Activated naive CD4-positive, alpha-beta T cell treated with anti-CD3 and anti-CD28 coated beads, Interleukin-2, amount 50 U/mL, for 24 hours (primary cell): ENCODE measurements at regions not wholly inside any gene's neighbourhood (a gene's known extent, or its start where the extent isn't known, plus 50 kb on each side); places are given as distances from the start of the nearest gene placed in this dataset.
"Not testable (repeated sequence)": the region's sequence is repeated elsewhere in the genome, so short reads cannot be mapped to it uniquely, and the experiment has no call there.

Source experiments
- H3K27ac Mint-ChIP-seq: one replicate; pipeline ENCODE4 v1.8.0; 2021; ENCODE audit warnings: mild to moderate bottlenecking, mixed read lengths
- H3K27me3 Mint-ChIP-seq: one replicate; pipeline ENCODE4 v1.8.0; 2021; ENCODE audit warnings: mixed read lengths
- H3K36me3 Mint-ChIP-seq: one replicate; pipeline ENCODE4 v1.8.0; 2021; ENCODE audit warnings: mixed read lengths
- H3K4me1 Mint-ChIP-seq: one replicate; pipeline ENCODE4 v1.8.0; 2021; ENCODE audit warnings: mixed read lengths
- H3K4me3 Mint-ChIP-seq: one replicate; pipeline ENCODE4 v1.8.0; 2021; ENCODE audit warnings: mild to moderate bottlenecking, mixed read lengths
- H3K9me3 Mint-ChIP-seq: one replicate; pipeline ENCODE4 v1.8.0; 2021; ENCODE audit warnings: mixed read lengths

- H3K27ac Mint-ChIP-seq, result peak overlapping the region; percentile 25
These were observed 490.4 kb upstream of the ZFP42 start for GRCh38 chr4:187504974-187505797.

DNA sequence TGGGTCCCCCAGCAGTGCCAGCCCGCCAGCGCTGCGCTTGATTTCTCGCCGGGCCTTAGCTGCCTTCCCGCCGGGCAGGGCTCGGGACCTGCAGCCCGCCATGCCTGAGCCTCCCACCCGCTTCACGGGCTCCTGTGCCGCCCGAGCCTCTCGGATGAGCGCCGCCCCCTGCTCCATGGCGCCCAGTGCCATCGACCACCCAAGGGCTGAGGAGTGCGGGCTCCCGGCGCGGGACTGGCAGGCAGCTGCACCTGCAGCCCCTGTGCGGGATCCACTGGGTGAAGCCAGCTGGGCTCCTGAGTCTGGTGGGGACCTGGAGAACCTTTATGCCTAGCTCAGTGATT is 489.8 kb upstream of the ZFP42 start:
- not testable (repeated sequence) for H3K36me3 Mint-ChIP-seq, H3K4me1 Mint-ChIP-seq, H3K27ac Mint-ChIP-seq, H3K27me3 Mint-ChIP-seq, H3K4me3 Mint-ChIP-seq
- H3K9me3 Mint-ChIP-seq, result peaks cover 27% of the 10 kb centered on the region

More at GRCh38 chr4:187504974-187505797, 490.4 kb upstream of the ZFP42 start:
- Mint-ChIP-seq H3K36me3 (no peaks in the 10 kb centered on the region), H3K9me3 (peaks cover 27% of the 10 kb centered on the region), H3K4me3 (peak overlapping the region; percentile 61), H3K27me3 (no peaks in the 10 kb centered on the region), H3K4me1 (no peaks in the 10 kb centered on the region)

- H3K27ac Mint-ChIP-seq, result no peak overlapping the region
- no peaks in the 10 kb centered on the region for H3K36me3 Mint-ChIP-seq
- H3K9me3 Mint-ChIP-seq, result peaks cover 4% of the 10 kb centered on the region
- H3K27me3 Mint-ChIP-seq, result peaks cover 1% of the 10 kb centered on the region
- no peaks in the 10 kb centered on the region for H3K4me1 Mint-ChIP-seq
- H3K4me3 Mint-ChIP-seq, result no peak overlapping the region
These were observed 479.3 kb upstream of the ZFP42 start for GRCh38 chr4:187516224-187516623.

- Mint-ChIP-seq H3K4me1 (no peaks in the 10 kb centered on the region), H3K4me3 (no peak overlapping the region), H3K9me3 (peaks cover 3% of the 10 kb centered on the region), H3K27ac (no peak overlapping the region), H3K27me3 (no peaks in the 10 kb centered on the region), H3K36me3 (no peaks in the 10 kb centered on the region)
These were observed 453.9 kb upstream of the ZFP42 start for GRCh38 chr4:187541666-187542065.

DNA sequence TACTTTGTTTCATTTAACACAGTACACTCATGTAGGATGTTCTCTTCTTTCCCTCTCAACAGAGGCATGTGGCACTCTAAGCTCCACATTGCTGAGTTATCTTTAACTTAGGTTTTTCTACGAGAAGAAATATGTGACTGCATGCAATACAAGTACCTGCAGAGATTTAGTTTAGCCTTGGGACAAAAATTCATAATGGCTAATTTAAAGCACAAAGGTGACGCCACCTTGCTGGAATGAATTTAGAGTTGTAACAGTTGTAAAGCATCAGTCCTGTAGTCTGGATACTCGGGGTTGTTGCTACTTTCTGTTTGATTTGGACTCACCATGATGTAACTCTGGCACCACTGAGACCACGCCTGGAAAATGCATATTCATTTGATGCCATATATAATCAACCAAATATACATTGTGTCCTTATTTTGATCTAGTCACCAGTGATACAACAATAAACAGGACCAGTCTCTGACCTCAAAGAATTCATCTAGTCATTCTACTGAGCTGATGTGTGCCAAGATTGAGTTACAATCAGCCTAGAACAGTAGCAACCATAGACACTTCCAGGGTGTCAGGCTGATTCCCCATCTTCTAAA is 451.0 kb upstream of the ZFP42 start:
- peaks cover 4% of the 10 kb centered on the region for H3K9me3 Mint-ChIP-seq
- H3K27me3 Mint-ChIP-seq, result no peaks in the 10 kb centered on the region
- no peak overlapping the region for H3K27ac Mint-ChIP-seq
- H3K4me1 Mint-ChIP-seq, result no peaks in the 10 kb centered on the region
- no peaks in the 10 kb centered on the region for H3K36me3 Mint-ChIP-seq
- no peak overlapping the region for H3K4me3 Mint-ChIP-seq

- Mint-ChIP-seq H3K4me3 (no peak overlapping the region), H3K9me3 (peaks cover 4% of the 10 kb centered on the region), H3K4me1 (no peaks in the 10 kb centered on the region), H3K27me3 (no peaks in the 10 kb centered on the region), H3K27ac (no peak overlapping the region), H3K36me3 (no peaks in the 10 kb centered on the region)
These were observed 448.3 kb upstream of the ZFP42 start for GRCh38 chr4:187547316-187547715.

DNA sequence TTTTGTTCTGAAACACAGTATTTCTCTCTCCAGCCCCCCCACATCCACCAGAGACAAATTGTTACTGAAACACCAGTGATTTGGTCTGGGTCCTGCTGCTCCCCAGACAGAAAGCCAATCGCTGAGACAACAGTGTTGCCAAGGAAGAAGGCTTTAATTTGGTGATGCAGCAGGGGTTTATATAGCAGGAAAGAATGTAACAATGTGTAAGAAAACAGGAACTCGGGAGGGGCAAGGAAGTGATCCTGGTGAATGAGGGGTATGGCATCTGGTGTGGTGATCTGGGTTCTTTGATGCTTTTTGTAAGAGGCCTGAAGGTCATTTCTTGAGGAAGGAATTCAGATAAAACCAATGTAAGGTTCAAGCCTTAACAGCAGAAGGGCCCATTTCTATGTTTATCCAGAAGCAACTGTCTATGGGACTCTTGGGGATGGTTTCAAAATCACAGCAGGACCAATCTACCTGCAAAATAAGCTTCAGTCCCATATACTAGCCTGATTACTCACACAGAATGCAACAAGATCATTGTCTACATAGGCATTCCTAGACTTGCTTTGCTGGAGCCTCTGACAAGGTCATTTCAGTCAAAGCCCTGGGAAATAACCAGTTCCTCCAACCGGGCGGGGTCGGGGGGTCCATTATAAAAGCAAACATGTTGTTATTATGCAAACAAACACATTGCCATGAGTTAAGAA is 445.2 kb upstream of the ZFP42 start:
- H3K4me1 Mint-ChIP-seq, result no peaks in the 10 kb centered on the region
- H3K9me3 Mint-ChIP-seq, result peaks cover 4% of the 10 kb centered on the region
- H3K36me3 Mint-ChIP-seq, result no peaks in the 10 kb centered on the region
- H3K4me3 Mint-ChIP-seq, result no peak overlapping the region
- H3K27me3 Mint-ChIP-seq, result no peaks in the 10 kb centered on the region
- no peak overlapping the region for H3K27ac Mint-ChIP-seq

- Mint-ChIP-seq H3K9me3 (no peaks in the 10 kb centered on the region), H3K4me1 (no peaks in the 10 kb centered on the region), H3K4me3 (no peak overlapping the region), H3K36me3 (no peaks in the 10 kb centered on the region), H3K27me3 (no peaks in the 10 kb centered on the region), H3K27ac (no peak overlapping the region)
These were observed 442.8 kb upstream of the ZFP42 start for GRCh38 chr4:187552781-187553180.

DNA sequence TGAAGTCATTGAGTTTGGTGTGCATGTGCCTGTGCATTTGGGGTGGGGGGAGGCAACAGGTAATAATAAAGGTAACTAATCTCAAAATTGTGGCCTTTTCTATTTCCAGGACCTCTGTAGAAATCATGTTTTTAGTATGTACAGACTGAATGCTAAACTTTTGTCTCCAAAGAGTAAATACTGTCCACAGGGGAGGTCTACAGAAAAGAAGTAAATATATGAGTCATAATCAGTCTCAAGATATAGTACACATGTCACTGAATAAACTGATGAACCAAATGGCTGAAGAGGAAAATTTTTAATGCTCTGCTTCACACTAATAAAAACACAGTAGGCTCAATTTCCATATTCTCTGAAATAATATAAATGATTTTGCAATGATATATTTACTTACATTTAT is 440.4 kb upstream of the ZFP42 start:
- no peak overlapping the region for H3K4me3 Mint-ChIP-seq

DNA sequence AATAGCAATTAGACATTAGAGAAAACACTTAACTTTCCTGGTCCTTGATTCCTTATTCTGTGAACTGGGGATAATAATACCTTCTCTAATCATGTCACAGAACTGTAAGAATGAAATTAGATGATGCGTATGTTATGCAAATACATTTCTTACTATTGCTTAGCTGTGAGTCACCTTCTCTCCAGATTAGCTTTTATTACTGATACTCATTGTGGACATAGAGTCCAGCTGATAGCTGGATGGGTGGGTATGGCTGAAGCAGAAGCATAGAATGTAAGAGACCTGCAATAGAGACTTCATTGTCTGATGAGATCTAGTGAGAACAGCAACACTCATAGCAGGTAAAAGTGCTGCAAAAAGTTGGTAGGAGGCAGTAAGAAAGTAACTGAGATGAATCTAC is 437.2 kb upstream of the ZFP42 start:
- Mint-ChIP-seq H3K27me3 (no peaks in the 10 kb centered on the region), H3K4me1 (no peaks in the 10 kb centered on the region), H3K4me3 (no peak overlapping the region), H3K36me3 (no peaks in the 10 kb centered on the region), H3K9me3 (peaks cover 8% of the 10 kb centered on the region), H3K27ac (no peak overlapping the region)

More for the DNA sequence above, 440.4 kb upstream of the ZFP42 start:
- Mint-ChIP-seq H3K36me3 (no peaks in the 10 kb centered on the region), H3K4me1 (no peaks in the 10 kb centered on the region), H3K9me3 (peaks cover 4% of the 10 kb centered on the region), H3K27ac (no peak overlapping the region), H3K27me3 (no peaks in the 10 kb centered on the region)

DNA sequence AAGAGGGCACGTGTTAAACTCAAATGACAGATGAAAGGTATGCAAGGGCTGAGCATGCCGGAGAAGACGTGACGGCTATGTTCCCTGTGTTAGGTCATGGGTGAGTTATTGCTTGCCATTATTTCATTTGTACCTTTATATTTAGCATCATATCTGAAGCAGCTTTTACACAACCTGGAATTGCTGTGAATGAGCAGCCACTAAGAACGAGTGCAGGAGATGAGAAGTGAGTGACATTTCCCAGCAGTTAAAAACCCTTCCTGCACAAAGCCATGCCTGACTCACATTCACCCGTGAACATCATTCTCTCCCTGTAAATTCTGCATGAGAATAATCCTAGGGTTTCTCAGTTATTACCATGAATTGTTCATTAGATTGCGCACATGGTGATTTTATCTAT is 433.2 kb upstream of the ZFP42 start:
- H3K9me3 Mint-ChIP-seq, result peaks cover 19% of the 10 kb centered on the region
- H3K27me3 Mint-ChIP-seq, result no peaks in the 10 kb centered on the region
- H3K27ac Mint-ChIP-seq, result no peak overlapping the region
- H3K4me3 Mint-ChIP-seq, result no peak overlapping the region
- no peaks in the 10 kb centered on the region for H3K4me1 Mint-ChIP-seq
- H3K36me3 Mint-ChIP-seq, result no peaks in the 10 kb centered on the region

GRCh38 chr4:187565416-187565815 is 430.2 kb upstream of the ZFP42 start:
- Mint-ChIP-seq H3K27ac (no peak overlapping the region), H3K4me3 (no peak overlapping the region), H3K4me1 (no peaks in the 10 kb centered on the region), H3K27me3 (no peaks in the 10 kb centered on the region), H3K9me3 (peaks cover 12% of the 10 kb centered on the region), H3K36me3 (no peaks in the 10 kb centered on the region)

GRCh38 chr4:187569871-187570270 is 425.7 kb upstream of the ZFP42 start:
- Mint-ChIP-seq H3K4me1 (no peaks in the 10 kb centered on the region), H3K9me3 (peaks cover 19% of the 10 kb centered on the region), H3K27ac (no peak overlapping the region), H3K4me3 (no peak overlapping the region), H3K27me3 (no peaks in the 10 kb centered on the region), H3K36me3 (no peaks in the 10 kb centered on the region)

DNA sequence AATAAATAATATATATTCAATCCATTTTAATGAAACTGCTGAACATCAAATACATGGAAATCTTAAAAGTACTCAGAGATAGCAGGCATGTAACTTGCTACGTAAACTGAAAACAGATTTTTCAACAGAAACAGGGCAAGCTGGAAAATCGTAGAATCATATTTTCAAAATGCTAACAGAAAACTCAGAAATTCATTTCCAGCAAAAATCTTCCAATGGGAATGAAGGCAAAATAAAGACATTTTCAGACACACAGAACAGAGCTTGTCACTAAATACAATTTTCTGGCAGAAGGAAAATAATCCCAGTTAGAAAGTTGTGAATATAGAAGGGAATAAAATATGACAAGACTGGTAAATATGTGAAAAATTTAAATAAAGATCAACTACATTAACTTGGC is 419.9 kb upstream of the ZFP42 start:
- no peak overlapping the region for H3K4me3 Mint-ChIP-seq

DNA sequence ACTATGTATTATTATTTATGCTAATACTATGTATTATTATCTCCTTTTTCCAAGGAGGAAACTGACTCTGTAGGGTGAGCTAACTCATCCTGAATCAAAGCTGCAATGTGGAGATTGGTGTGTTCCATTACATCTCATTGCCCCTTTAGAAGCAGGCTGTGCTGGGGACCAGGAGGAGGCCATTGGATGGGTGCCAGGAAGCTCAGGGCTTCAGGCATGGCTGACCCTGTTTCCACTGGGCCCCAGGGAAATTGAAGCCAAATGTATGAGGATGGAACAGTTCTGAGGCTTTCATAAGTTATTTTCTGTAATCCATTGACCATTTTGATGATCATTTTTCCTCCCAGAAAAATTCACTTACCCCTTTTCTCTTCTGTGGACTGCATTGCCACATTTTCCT is 418.8 kb upstream of the ZFP42 start:
- Mint-ChIP-seq H3K4me3 (no peak overlapping the region), H3K36me3 (no peaks in the 10 kb centered on the region), H3K4me1 (no peaks in the 10 kb centered on the region), H3K9me3 (peaks cover under 1% of the 10 kb centered on the region), H3K27ac (no peak overlapping the region), H3K27me3 (no peaks in the 10 kb centered on the region)

More for the DNA sequence above, 419.9 kb upstream of the ZFP42 start:
- Mint-ChIP-seq H3K9me3 (peaks cover 8% of the 10 kb centered on the region), H3K27me3 (no peaks in the 10 kb centered on the region), H3K4me1 (no peaks in the 10 kb centered on the region), H3K36me3 (no peaks in the 10 kb centered on the region), H3K27ac (no peak overlapping the region)

DNA sequence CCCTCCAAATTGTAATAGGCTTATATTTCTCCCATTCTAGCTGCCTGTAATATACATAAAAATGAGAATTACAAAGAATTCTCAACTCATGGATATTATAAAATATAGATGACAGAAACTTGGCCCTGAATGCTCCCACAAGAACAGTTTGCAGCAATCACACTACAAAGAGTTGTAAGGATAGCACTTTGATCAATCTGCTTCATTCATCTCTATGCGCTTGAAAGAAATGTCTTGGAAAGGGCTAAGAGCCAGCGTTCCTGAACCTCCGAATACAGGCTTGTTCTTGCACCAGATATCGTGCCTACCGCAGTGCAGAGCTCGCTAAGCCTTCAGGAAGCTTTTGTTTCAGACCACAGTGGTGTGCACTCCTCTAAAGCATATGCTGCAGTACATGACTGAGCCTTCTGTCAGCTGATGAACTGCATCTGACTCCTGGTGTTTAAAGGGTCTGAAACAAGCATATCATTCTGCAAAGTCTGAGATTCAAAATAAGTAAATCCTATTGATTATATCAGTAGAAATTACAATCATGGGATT is 417.6 kb upstream of the ZFP42 start:
- Mint-ChIP-seq H3K27ac (no peak overlapping the region), H3K4me3 (no peak overlapping the region), H3K27me3 (no peaks in the 10 kb centered on the region), H3K4me1 (no peaks in the 10 kb centered on the region), H3K36me3 (no peaks in the 10 kb centered on the region), H3K9me3 (no peaks in the 10 kb centered on the region)
